Nephron (organoid): ENCODE measurements at regions not wholly inside any gene's neighbourhood (a gene's known extent, or its start where the extent isn't known, plus 50 kb on each side); places are given as distances from the start of the nearest gene placed in this dataset.
"Not testable (repeated sequence)": the region's sequence is repeated elsewhere in the genome, so short reads cannot be mapped to it uniquely, and the experiment has no call there.

ENCODE experiments used
- H3K27ac Mint-ChIP-seq, 3 experiments: 2 replicates each; pipeline ENCODE4 v1.8.0; 2020; ENCODE audit warnings: mixed read lengths in 3 of 3, mild to moderate bottlenecking in 2 of 3, moderate library complexity in 1 of 3
- H3K27me3 Mint-ChIP-seq: 2 replicates; pipeline ENCODE4 v1.8.0; 2021; ENCODE audit warnings: low read depth, mild to moderate bottlenecking, moderate library complexity, mixed read lengths
- H3K36me3 Mint-ChIP-seq: 2 replicates; pipeline ENCODE4 v1.8.0; 2020; ENCODE audit warnings: low read depth, mixed read lengths
- H3K4me1 Mint-ChIP-seq: 2 replicates; pipeline ENCODE4 v1.8.0; 2020; ENCODE audit warnings: mixed read lengths
- H3K4me3 Mint-ChIP-seq, 3 experiments: 2 replicates each; pipeline ENCODE4 v1.8.0; 2020; ENCODE audit warnings: mild to moderate bottlenecking in 3 of 3, mixed read lengths in 3 of 3, moderate library complexity in 2 of 3
- H3K9me3 Mint-ChIP-seq: 2 replicates; pipeline ENCODE4 v1.8.0; 2020; ENCODE audit warnings: mixed read lengths
- CTCF ChIP-seq, 3 experiments: fragments of 200-600 bp; sonication (generic); IDR thresholded peaks; one replicate each; pipeline ENCODE4 v1.5.0; 2021; ENCODE audit warnings: antibody characterized with exemption in 3 of 3; ENCODE audit not compliant: unreplicated experiment in 3 of 3

DNA sequence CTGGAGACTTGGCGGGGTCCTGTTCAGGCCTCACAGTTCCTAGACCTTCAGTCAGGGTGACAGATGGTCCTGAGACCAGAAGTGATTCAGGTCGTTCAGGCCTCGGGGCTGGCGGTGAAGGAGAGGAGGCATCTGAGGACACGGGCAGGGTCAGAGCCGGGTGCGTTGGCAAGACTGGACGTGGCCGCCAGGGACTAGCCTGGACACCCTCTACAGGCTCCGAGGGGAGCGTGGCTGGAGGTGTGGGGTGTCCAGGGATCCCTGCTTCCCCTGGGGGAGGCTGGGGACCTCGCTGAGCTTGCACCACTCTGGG, 64.0 kb upstream of the TARDBP start:
- Mint-ChIP-seq H3K4me1 (peaks cover 19% of the 10 kb centered on the region), H3K9me3 (no peaks in the 10 kb centered on the region), H3K4me3 (no peak overlapping the region), H3K27ac (no peak overlapping the region), H3K36me3 (no peaks in the 10 kb centered on the region), H3K27me3 (peaks cover 27% of the 10 kb centered on the region)
- TF ChIP-seq CTCF (IDR thresholded peaks at IDR 0.05; ENCODE audit: unreplicated experiment in 3 of 3) = no peak

- Mint-ChIP-seq H3K27me3 (peaks cover 15% of the 10 kb centered on the region), H3K9me3 (no peaks in the 10 kb centered on the region), H3K36me3 (no peaks in the 10 kb centered on the region), H3K4me1 (peaks cover 2% of the 10 kb centered on the region), H3K4me3 (no peak overlapping the region), H3K27ac (no peak overlapping the region)
- TF ChIP-seq CTCF (IDR thresholded peaks at IDR 0.05; ENCODE audit: unreplicated experiment in 3 of 3) = no peak
Observed at GRCh38 chr1:10950316-10951172, 61.9 kb upstream of the TARDBP start.

DNA sequence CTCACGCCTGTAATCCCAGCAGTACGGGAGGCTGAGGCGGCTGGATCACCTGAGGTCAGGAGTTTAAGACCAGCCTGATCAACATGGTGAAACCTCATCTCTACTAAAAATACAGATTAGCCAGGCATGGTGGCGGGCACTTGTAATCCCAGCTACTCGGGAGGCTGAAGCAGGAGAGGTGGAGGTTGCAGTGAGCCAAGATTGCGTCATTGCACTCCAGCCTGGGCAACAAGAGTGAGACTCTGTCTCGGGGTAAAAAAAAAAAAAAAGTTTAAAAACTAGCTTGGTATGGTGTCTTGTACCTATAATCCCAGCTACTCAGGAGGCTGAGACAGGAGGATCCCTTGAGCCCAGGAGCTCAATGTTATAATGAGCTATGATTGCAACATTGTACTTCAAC, 61.2 kb upstream of the TARDBP start:
- H3K27ac Mint-ChIP-seq, H3K36me3 Mint-ChIP-seq, H3K4me1 Mint-ChIP-seq, H3K4me3 Mint-ChIP-seq, H3K9me3 Mint-ChIP-seq: not testable (repeated sequence)
- peaks cover 12% of the 10 kb centered on the region for H3K27me3 Mint-ChIP-seq

- peaks cover 17% of the 10 kb centered on the region for H3K27me3 Mint-ChIP-seq
- H3K4me1 Mint-ChIP-seq = peaks cover 4% of the 10 kb centered on the region
- no peaks in the 10 kb centered on the region for H3K9me3 Mint-ChIP-seq
- no peak for TF ChIP-seq CTCF (IDR thresholded peaks at IDR 0.05; ENCODE audit: unreplicated experiment in 3 of 3)
- H3K4me3 Mint-ChIP-seq = no peak overlapping the region
- H3K36me3 Mint-ChIP-seq = no peaks in the 10 kb centered on the region
- H3K27ac Mint-ChIP-seq = no peak overlapping the region
Observed at GRCh38 chr1:10951961-10952360, 60.5 kb upstream of the TARDBP start.

GRCh38 chr1:10953505-10954193, 58.8 kb upstream of the TARDBP start:
- Mint-ChIP-seq H3K4me3 (no peak overlapping the region), H3K36me3 (no peaks in the 10 kb centered on the region), H3K27me3 (peaks cover 27% of the 10 kb centered on the region), H3K27ac (no peak overlapping the region), H3K9me3 (no peaks in the 10 kb centered on the region), H3K4me1 (peaks cover 16% of the 10 kb centered on the region)
- no peak for TF ChIP-seq CTCF (IDR thresholded peaks at IDR 0.05; ENCODE audit: unreplicated experiment in 3 of 3)

- TF ChIP-seq CTCF (IDR thresholded peaks at IDR 0.05; ENCODE audit: unreplicated experiment in 3 of 3) = no peak
- Mint-ChIP-seq H3K9me3 (no peaks in the 10 kb centered on the region), H3K27ac (no peak overlapping the region), H3K36me3 (no peaks in the 10 kb centered on the region), H3K27me3 (peaks cover 38% of the 10 kb centered on the region), H3K4me1 (peaks cover 16% of the 10 kb centered on the region), H3K4me3 (no peak overlapping the region)
Observed at GRCh38 chr1:10957133-10957532, 55.3 kb upstream of the TARDBP start.
